ENCODE measurements at regions not wholly inside any gene's neighbourhood (a gene's known extent, or its start where the extent isn't known, plus 50 kb on each side); places are given as distances from the start of the nearest gene placed in this dataset.

DNA sequence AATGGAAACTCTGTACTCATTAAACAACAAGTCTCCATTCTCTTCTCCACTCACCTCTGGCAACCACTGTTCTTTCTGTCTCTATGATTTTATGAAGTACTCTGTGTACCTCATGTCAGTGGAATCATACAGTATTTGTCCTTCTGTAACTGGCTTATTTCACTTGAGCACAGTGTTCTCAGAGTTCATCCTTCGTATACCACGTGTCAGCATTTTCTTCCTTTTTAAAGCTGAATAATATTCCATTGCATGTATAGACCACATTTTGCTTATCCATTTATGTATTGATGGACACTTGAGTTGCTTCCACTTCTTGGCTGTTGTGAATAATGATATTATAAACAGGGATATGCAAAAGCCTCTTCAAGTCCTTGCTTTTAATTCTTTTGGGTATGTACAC, 333.0 kb upstream of the ZNF32 start:
- H3K9me2 ChIP-seq (ENCODE audit: insufficient read depth) = no peaks in the 10 kb centered on the region
- DNase-seq (ENCODE audit: low read depth, low spot score) (no peak), ATAC-seq (no peak)
- H3K4me2 ChIP-seq (ENCODE audit: low read length) = no peak overlapping the region
- no TSS peak for BruUV-seq (replicated peaks)
- no peak for TF ChIP-seq ZFX (IDR thresholded peaks at IDR 0.05)
- TF ChIP-seq, protein P1, sequence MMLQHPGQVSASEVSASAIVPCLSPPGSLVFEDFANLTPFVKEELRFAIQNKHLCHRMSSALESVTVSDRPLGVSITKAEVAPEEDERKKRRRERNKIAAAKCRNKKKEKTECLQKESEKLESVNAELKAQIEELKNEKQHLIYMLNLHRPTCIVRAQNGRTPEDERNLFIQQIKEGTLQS (IDR thresholded peaks at IDR 0.05) = no peak
- TF ChIP-seq, protein P2, sequence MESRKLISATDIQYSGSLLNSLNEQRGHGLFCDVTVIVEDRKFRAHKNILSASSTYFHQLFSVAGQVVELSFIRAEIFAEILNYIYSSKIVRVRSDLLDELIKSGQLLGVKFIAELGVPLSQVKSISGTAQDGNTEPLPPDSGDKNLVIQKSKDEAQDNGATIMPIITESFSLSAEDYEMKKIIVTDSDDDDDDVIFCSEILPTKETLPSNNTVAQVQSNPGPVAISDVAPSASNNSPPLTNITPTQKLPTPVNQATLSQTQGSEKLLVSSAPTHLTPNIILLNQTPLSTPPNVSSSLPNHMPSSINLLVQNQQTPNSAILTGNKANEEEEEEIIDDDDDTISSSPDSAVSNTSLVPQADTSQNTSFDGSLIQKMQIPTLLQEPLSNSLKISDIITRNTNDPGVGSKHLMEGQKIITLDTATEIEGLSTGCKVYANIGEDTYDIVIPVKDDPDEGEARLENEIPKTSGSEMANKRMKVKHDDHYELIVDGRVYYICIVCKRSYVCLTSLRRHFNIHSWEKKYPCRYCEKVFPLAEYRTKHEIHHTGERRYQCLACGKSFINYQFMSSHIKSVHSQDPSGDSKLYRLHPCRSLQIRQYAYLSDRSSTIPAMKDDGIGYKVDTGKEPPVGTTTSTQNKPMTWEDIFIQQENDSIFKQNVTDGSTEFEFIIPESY (IDR thresholded peaks at IDR 0.05; ENCODE audit: extremely low read depth, insufficient replicate concordance, low read length) = no peak
- TF ChIP-seq, protein P3, sequence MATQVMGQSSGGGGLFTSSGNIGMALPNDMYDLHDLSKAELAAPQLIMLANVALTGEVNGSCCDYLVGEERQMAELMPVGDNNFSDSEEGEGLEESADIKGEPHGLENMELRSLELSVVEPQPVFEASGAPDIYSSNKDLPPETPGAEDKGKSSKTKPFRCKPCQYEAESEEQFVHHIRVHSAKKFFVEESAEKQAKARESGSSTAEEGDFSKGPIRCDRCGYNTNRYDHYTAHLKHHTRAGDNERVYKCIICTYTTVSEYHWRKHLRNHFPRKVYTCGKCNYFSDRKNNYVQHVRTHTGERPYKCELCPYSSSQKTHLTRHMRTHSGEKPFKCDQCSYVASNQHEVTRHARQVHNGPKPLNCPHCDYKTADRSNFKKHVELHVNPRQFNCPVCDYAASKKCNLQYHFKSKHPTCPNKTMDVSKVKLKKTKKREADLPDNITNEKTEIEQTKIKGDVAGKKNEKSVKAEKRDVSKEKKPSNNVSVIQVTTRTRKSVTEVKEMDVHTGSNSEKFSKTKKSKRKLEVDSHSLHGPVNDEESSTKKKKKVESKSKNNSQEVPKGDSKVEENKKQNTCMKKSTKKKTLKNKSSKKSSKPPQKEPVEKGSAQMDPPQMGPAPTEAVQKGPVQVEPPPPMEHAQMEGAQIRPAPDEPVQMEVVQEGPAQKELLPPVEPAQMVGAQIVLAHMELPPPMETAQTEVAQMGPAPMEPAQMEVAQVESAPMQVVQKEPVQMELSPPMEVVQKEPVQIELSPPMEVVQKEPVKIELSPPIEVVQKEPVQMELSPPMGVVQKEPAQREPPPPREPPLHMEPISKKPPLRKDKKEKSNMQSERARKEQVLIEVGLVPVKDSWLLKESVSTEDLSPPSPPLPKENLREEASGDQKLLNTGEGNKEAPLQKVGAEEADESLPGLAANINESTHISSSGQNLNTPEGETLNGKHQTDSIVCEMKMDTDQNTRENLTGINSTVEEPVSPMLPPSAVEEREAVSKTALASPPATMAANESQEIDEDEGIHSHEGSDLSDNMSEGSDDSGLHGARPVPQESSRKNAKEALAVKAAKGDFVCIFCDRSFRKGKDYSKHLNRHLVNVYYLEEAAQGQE (IDR thresholded peaks at IDR 0.05; ENCODE audit: low read depth) = no peak
- TF ChIP-seq FOSL1 (IDR thresholded peaks at IDR 0.05; ENCODE audit: low read depth) = no peak
- no peak for TF ChIP-seq TCF7L2 (IDR thresholded peaks at IDR 0.05; ENCODE audit: borderline replicate concordance, extremely low read depth, insufficient read depth, insufficient read length)
- no peak for TF ChIP-seq EZH2phosphoT487 (IDR thresholded peaks at IDR 0.05; ENCODE audit: borderline replicate concordance)
- TF ChIP-seq EZH2 (IDR thresholded peaks at IDR 0.05) = no peak
- TF ChIP-seq ELF1 (IDR thresholded peaks at IDR 0.05; ENCODE audit: borderline replicate concordance, low read depth) = no peak
- no peak for TF ChIP-seq POLR2A (IDR thresholded peaks at IDR 0.05; ENCODE audit: borderline replicate concordance, extremely low read depth, insufficient read depth, insufficient read length)
- TF ChIP-seq RAD21 (IDR thresholded peaks at IDR 0.05; ENCODE audit: low read depth) = no peak
- TF ChIP-seq, protein P4, sequence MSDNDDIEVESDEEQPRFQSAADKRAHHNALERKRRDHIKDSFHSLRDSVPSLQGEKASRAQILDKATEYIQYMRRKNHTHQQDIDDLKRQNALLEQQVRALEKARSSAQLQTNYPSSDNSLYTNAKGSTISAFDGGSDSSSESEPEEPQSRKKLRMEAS (IDR thresholded peaks at IDR 0.05) = no peak
- TF ChIP-seq, protein P5, sequence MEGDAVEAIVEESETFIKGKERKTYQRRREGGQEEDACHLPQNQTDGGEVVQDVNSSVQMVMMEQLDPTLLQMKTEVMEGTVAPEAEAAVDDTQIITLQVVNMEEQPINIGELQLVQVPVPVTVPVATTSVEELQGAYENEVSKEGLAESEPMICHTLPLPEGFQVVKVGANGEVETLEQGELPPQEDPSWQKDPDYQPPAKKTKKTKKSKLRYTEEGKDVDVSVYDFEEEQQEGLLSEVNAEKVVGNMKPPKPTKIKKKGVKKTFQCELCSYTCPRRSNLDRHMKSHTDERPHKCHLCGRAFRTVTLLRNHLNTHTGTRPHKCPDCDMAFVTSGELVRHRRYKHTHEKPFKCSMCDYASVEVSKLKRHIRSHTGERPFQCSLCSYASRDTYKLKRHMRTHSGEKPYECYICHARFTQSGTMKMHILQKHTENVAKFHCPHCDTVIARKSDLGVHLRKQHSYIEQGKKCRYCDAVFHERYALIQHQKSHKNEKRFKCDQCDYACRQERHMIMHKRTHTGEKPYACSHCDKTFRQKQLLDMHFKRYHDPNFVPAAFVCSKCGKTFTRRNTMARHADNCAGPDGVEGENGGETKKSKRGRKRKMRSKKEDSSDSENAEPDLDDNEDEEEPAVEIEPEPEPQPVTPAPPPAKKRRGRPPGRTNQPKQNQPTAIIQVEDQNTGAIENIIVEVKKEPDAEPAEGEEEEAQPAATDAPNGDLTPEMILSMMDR (IDR thresholded peaks at IDR 0.05 in 2 of 3, conservative IDR thresholded peaks at IDR 0.05 in 1 of 3; ENCODE audit: borderline replicate concordance in 1 of 3, insufficient read depth in 1 of 3, low read depth in 2 of 3, low read length in 2 of 3) = no peak
- no peak for TF ChIP-seq CEBPB (IDR thresholded peaks at IDR 0.05; ENCODE audit: low read depth)
- no peak for TF ChIP-seq POLR2AphosphoS5 (IDR thresholded peaks at IDR 0.05; ENCODE audit: low read depth, low read length)
- TF ChIP-seq EGR1 (IDR thresholded peaks at IDR 0.05; ENCODE audit: low read depth) = no peak
- TF ChIP-seq YY1 (IDR thresholded peaks at IDR 0.05; ENCODE audit: extremely low read depth, insufficient replicate concordance, low read depth, low read length) = no peak
- TF ChIP-seq SP1 (IDR thresholded peaks at IDR 0.05; ENCODE audit: low read depth) = no peak
- no peak for TF ChIP-seq SRF (IDR thresholded peaks at IDR 0.05; ENCODE audit: low read depth)
- POLR2A ChIA-PET = no interaction called here
- no peaks in the 10 kb centered on the region for H3K9me3 ChIP-seq (ENCODE audit: control insufficient read depth in 1 of 2, insufficient read depth in 1 of 2, low read depth in 1 of 2, low read length in 2 of 2)
- H3K36me3 ChIP-seq (ENCODE audit: control insufficient read depth in 1 of 2, insufficient read depth in 2 of 2, low read length in 2 of 2) = no peaks in the 10 kb centered on the region
- CTCF ChIA-PET = no interaction called here
- intact Hi-C loops (cut with micrococcal nuclease) = no loop called here
- H3K27me3 ChIP-seq (ENCODE audit: insufficient read depth, low read length) = no peaks in the 10 kb centered on the region; the same call in 1 of the 2 replicates
- H3K27ac ChIP-seq (ENCODE audit: low read depth, low read length) = no peak overlapping the region
- H3K4me1 ChIP-seq (ENCODE audit: control insufficient read depth in 1 of 2, insufficient read depth in 2 of 2, low read length in 2 of 2) = no peaks in the 10 kb centered on the region
- RAD21 ChIA-PET (ENCODE audit: low non-redundant PET in 1 of 2, low total read pairs in 2 of 2, uncharacterized antibody in 2 of 2, unreplicated experiment in 2 of 2) = no interaction called here
- no peak overlapping the region for H3K4me3 ChIP-seq (replicated peaks in 1 of 2; ENCODE audit: low read depth in 1 of 2, low read length in 2 of 2)
- H4K20me1 ChIP-seq (ENCODE audit: insufficient read depth) = no peaks in the 10 kb centered on the region
- H2AFZ ChIP-seq (ENCODE audit: low read depth, low read length, poor library complexity, severe bottlenecking) = no peak overlapping the region
- H3K79me2 ChIP-seq (ENCODE audit: insufficient read depth, low read length) = no peaks in the 10 kb centered on the region
- H3K9ac ChIP-seq (ENCODE audit: low read length) = no peak overlapping the region

Measured in HCT116 (cell line).